NCI-H187 (cell line): ENCODE measurements at regions not wholly inside any gene's neighbourhood (a gene's known extent, or its start where the extent isn't known, plus 50 kb on each side); places are given as distances from the start of the nearest gene placed in this dataset.
"Not testable (repeated sequence)": the region's sequence is repeated elsewhere in the genome, so short reads cannot be mapped to it uniquely, and the experiment has no call there.

Experiments used
- DNase-seq, 2 experiments: peaks; one replicate each; lab custom pipeline; 2025; lab: John Stamatoyannopoulos, UW

DNA sequence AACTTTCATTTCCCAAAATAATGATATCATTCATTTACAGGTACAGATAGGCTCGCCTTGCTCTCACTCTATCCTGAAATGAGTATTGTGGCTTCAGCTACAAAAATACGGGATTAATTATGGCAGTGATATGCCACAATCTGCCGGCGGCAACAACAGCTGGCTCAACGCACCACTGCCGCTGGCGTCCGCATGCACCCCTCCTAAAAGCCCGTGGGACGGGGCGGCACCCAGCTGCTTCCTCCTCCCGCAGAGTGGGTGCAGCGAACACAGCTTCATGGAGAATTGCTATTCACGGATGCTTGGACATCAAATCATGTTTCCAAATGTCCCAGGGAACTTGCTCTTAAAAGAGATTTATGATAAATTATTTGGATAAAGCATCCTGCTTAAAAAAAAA is 266.8 kb downstream of the TEX29 start:
- DNase-seq = no peak

DNA sequence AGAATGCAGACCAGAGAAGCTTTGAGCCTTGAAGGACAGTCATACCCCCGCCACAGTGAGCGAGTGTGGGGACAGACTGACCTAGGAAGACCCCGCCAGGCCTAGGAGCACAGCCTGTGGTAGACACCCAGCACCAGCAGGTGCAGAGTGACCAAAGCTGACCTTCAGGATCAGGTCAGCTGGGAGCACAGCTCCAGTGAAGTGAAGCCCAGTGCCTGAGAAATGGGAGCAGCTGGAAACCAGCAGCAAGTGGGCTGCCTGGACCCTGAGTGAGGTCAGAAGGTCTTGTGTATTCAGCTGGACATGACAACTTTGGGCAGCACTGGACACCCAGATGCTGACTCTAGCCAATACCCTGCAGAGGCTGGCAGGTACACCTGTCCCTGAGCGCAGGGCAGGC is 268.9 kb downstream of the TEX29 start:
- no peak for DNase-seq

DNA sequence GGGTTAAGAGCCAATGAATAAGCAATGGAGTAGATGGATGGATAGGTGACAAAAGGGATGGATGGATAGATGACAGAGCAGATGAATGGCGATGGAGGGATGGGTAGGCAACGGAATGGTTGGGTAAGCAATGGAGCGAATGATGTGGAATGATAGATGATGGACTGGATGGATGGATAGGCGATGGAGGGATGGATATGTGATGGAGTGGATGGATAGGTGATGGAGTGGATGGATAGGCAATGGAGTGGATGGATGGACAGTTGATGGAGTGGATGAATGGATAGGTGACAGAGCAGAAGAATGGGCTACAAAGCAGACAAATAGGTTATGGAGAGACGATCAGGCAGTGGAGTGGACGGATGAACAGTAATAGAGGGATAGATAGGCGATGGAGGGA is 269.6 kb downstream of the TEX29 start:
- DNase-seq = no peak

DNA sequence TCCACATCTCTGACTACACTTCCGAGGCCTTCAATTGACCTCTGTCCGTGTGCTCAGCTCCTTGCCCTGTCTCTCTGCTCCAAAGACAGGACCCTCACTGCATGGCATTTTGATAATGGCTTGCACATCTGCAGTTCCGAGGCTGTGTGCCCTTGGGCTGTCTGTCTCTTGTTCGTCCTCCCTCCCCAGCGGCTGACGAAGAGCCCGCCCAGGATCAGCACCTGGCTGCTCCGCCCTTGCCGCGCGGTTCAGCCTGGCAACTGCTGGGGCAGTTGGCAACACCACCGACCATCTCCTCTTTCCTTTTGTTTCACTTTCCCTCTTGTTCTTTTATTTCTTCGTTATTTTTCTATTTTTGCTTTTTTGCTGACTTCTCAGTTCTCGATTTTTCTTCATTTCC is 270.4 kb downstream of the TEX29 start:
- DNase-seq = no peak

DNA sequence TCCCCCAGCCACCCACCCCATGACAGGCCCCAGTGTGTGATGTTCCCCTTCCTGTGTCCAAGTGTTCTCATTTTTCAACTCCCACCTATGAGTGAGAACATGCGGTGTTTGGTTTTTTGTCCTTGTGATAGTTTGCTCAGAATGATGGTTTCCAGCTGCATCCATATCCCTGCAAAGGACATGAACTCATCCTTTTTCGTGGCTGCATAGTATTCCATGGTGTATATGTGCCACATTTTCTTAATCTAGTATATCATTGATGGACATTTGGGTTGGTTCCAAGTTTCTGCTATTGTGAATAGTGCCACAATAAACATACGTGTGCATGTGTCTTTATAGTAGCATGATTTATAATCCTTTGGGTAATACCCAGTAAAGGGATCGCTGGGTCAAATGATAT is 273.0 kb downstream of the TEX29 start:
- DNase-seq = not testable (repeated sequence)

- DNase-seq = no peak
Observed at GRCh38 chr13:111594606-111595005, 274.2 kb downstream of the TEX29 start.

DNA sequence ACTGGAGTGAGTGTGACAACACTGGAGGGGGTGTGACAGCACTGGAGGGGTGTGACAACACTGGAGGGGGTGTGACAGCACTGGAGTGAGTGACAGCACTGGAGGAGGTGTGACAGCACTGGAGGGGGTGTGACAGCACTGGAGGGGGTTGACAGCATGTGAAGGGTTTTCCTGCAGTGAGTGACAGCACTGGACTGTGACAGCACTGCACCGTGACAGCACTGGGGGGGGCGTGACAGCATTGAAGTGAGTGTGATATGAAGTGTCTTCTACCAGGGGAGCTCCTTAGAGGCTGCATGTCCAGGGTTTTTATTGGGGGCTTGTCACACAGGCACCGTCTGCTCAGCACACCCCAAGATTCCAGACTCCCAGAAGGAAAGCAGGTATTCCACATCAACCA is 274.8 kb downstream of the TEX29 start:
- no peak for DNase-seq

GRCh38 chr13:111595791-111596190 is 275.3 kb downstream of the TEX29 start:
- DNase-seq = no peak

DNA sequence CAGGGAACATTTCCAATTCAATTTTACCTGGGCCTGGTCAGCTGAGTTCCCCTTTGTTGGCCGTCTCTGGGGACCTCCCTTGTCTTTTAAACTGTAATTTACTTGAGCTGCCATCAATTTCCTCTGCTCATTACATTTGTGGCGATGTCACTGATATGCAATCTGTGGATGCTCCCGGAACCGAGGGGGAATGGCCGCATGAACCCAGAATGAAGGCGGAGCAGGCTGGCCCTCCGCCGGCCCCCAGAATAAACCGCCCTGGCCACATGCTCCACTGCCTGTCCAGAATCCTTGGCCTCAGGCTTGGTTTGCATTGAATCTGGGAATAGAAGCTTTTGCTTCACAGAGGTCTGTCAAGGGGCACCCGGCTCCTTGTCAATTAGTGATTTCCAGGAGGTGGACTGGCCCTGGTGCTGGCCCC is 276.8 kb downstream of the TEX29 start:
- DNase-seq = no peak

DNA sequence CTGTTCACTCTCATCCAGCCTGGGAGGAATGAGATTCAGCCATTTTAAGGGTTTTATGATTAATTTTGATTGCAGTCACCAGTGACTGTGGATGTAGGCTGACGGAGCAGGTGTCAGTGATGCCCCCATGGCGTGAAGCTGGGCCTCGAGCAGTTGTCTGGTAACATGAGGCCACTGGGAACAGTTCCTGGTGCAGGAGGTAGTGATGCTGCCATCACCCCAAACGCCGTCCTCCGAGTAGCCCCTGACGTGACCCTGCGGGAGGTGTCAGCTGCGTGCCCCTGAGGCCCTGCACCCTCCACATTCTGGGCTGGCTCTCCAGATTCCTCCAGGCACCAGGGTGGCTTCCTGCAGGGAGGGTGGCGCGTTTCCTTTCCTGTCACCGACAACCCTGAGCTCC is 277.2 kb downstream of the TEX29 start:
- no peak for DNase-seq

GRCh38 chr13:111598747-111599146 is 278.3 kb downstream of the TEX29 start:
- no peak for DNase-seq

DNA sequence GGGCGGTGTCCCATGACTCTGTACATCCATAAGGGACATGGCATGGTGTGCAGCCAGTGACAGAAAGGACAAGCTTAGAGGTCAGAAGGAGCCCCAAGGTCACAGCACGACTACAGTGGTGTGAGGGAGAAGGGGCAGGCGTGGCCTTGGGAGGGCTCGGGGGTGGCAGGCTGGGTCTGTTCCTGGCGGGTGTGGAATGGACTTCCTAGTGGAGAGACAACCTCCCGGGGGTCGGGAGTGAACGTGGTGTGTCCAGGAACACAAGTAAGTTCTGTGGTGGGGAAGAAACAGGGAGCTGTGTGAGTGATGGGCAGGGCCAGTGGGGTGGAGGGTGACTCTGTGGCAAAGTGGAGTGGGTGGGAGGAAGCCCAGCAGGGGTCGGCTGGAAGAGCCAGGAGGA is 279.3 kb downstream of the TEX29 start:
- DNase-seq = no peak

DNA sequence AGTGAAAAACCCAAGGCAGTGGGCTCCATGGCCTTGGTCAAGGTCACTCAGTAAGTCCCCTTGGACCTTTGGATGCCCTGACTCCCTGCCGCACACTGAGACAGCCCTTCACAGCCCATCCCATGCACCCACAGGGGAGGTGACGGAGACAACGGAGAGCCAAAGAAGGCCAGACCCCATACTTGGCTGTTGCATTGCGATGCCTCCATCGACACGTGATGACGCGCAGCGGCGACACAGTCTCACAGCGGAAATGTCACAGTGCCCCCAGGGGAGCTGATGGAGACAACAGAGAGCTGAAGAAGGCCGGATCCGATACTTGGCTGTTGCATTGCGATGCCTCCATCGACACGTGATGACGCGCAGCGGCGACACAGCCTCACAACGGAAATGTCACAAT is 282.4 kb downstream of the TEX29 start:
- DNase-seq = no peak

GRCh38 chr13:111604097-111604496 is 283.7 kb downstream of the TEX29 start:
- no peak for DNase-seq

- no peak for DNase-seq
Observed at GRCh38 chr13:111608556-111608955, 288.1 kb downstream of the TEX29 start.

GRCh38 chr13:111609631-111610030 is 289.2 kb downstream of the TEX29 start:
- no peak for DNase-seq

DNA sequence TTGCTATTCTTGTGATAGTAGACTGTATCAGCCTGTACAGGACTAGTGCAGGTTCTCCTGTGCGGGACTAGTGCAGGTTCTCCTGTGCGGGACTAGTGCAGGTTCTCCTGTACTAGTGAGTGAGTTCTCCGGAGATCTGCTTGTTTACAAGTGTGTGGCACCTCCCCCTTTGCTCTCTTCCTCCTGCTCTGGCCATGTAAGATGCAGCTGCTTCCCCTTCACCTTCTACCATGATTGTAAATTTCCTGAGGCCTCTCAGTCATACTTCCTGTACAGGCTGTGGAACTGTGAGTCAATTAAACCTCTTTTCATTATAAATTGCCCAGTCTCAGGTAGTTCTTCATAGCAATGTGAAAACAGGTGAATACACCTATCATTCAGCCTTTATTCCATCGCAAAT is 289.6 kb downstream of the TEX29 start:
- no peak for DNase-seq

- no peak for DNase-seq
Observed at GRCh38 chr13:111610879-111611278, 290.4 kb downstream of the TEX29 start.

- DNase-seq = no peak
Observed at GRCh38 chr13:111611651-111612050, 291.2 kb downstream of the TEX29 start.

DNA sequence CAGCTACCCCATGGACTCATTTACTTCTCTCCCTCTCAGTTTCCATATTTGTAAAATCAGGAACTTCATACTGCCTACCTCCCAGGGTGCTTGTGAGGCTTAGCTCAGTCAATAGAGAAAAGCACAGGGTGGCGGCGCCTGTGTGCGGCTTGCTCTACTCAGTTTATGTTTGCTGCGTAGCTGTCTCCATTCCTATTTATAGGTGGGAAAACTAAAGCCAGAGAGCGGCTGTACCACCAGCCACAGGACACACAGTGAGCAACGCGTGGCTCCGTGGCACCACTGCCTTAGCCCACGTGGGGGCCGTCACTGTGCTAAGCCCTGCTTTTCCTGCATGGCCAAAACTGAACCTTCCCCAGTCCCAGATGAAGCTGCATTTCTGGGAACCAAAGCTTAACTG is 292.4 kb downstream of the TEX29 start:
- no peak for DNase-seq

DNA sequence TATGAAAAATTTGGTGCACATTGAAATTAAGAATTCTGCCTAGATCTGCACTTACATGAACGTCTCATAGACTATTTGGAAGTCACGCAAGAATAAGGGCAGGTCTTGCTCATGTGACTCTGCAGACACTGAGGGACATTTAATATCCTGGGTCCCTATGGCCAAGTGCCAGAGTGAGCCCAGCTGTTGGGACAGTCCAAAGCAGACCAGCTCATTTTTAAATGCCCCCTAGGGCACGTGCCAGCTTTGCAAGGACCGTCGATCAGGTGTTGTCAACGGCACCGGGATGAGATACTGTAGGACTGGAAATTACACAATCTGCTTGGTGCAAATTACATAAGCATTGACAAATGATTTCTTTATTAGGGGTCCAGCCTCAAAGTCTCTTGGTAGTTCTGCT is 293.6 kb downstream of the TEX29 start:
- DNase-seq = no peak

DNA sequence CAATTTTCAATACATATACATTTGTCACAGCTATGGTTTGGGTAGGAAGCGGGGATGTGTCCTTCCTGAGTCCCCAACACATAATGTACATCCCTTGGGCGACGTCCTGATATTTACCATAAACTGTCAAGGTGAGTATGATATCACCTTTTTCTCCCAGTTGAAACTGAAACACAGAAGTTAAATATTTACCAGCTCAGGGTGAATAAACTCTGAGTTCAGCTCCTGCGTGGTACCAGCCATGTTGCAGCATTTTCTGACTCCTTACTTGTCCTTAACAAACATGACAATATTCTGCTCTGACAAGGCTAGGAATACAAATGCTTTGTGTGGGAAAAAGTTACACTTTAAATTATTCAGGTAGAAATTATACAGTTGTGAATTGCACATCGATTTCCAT is 294.2 kb downstream of the TEX29 start:
- no peak for DNase-seq

GRCh38 chr13:111616203-111616602 is 295.8 kb downstream of the TEX29 start:
- DNase-seq = no peak

GRCh38 chr13:111620166-111620565 is 299.7 kb downstream of the TEX29 start:
- no peak for DNase-seq

GRCh38 chr13:111620586-111620985 is 300.1 kb downstream of the TEX29 start:
- no peak for DNase-seq
